B cell (primary cell): ENCODE measurements at regions not wholly inside any gene's neighbourhood (a gene's known extent, or its start where the extent isn't known, plus 50 kb on each side); places are given as distances from the start of the nearest gene placed in this dataset.

ENCODE experiments used
- ATAC-seq: fragments of 200-7000 bp; cut with Tn5 transposase; one replicate; pipeline ENCODE4 v1.10.0; 2021; ENCODE audit warnings: low read depth, mild to moderate bottlenecking, moderate number of reproducible peaks, moderate library complexity
- CTCF ChIA-PET: fragments of 350-600 bp; sonication (Branson Sonifier 250); formaldehyde crosslinking; loops from one replicate; lab custom pipeline; 2021; ENCODE audit warnings: antibody characterized with exemption, inconsistent platforms; lab: Charles Lee
- POLR2A ChIA-PET: fragments of 350-600 bp; sonication (Branson Sonifier 250); formaldehyde crosslinking; loops from one replicate; lab custom pipeline; 2021; ENCODE audit warnings: antibody characterized with exemption; lab: Charles Lee
- DNase-seq: peaks from one replicate; pipeline ENCODE4 v3.0.0; 2013
- H2AFZ ChIP-seq: 2 replicates; pipeline ENCODE4 v1.6.1; 2012; ENCODE audit warnings: mild to moderate bottlenecking, low read depth, low read length; ENCODE audit not compliant: insufficient read depth, poor library complexity, severe bottlenecking
- H3K27ac ChIP-seq, 2 donors: 1 replicate in 1 of 2; 2 replicates in 1 of 2; pipeline ENCODE4 v1.5.1; 2012 to 2013; ENCODE audit warnings: low read length in 2 of 2, mild to moderate bottlenecking in 2 of 2, moderate library complexity in 1 of 2
- H3K27me3 ChIP-seq, 4 experiments: fragments of 200-600 bp in 1 of 4; sonication (generic) in 1 of 4; replicated peaks in 1 of 4; 1 replicate in 2 of 4; 2 replicates in 2 of 4; pipeline versions ENCODE4 v1.6.1 to v1.7.0; 2013 to 2016; ENCODE audit warnings: low read length in 3 of 4, mild to moderate bottlenecking in 2 of 4, mixed read lengths in 1 of 4, moderate library complexity in 1 of 4; ENCODE audit not compliant: insufficient read depth in 4 of 4, control insufficient read depth in 3 of 4; ENCODE audit errors: control extremely low read depth in 1 of 4
- H3K36me3 ChIP-seq, 2 experiments: replicated peaks in 1 of 2; 1 replicate in 1 of 2; 2 replicates in 1 of 2; pipeline versions ENCODE4 v1.6.1 to v1.7.1; 2013; ENCODE audit warnings: low read length in 1 of 2; ENCODE audit not compliant: insufficient read depth in 2 of 2, control insufficient read depth in 1 of 2; ENCODE audit errors: control extremely low read depth in 1 of 2, extremely low read depth in 1 of 2
- H3K4me1 ChIP-seq, 2 donors: fragments of 200-600 bp in 1 of 2; sonication (generic) in 1 of 2; 1 replicate in 1 of 2; 2 replicates in 1 of 2; pipeline versions ENCODE4 v1.5.1 to v1.6.1; 2013 to 2017; ENCODE audit warnings: low read length in 2 of 2; ENCODE audit not compliant: control insufficient read depth in 2 of 2, insufficient read depth in 2 of 2
- H3K4me2 ChIP-seq: replicated peaks from 2 replicates; pipeline ENCODE3; 2012; ENCODE audit warnings: mild to moderate bottlenecking, low read depth, low read length; ENCODE audit not compliant: poor library complexity, severe bottlenecking
- H3K4me3 ChIP-seq, 5 experiments: fragments of 200-600 bp in 1 of 5; sonication (generic) in 1 of 5; 1 replicate in 3 of 5; 2 replicates in 2 of 5; pipeline versions ENCODE4 v1.5.1 to v1.7.0; 2011 to 2016; ENCODE audit warnings: low read length in 4 of 5, mild to moderate bottlenecking in 4 of 5, low read depth in 2 of 5, control low read depth in 1 of 5, moderate library complexity in 1 of 5; ENCODE audit not compliant: insufficient read depth in 1 of 5; ENCODE audit errors: control extremely low read depth in 1 of 5, extremely low read depth in 1 of 5
- H3K79me2 ChIP-seq: fragments of 200-600 bp; sonication (generic); one replicate; pipeline ENCODE4 v1.6.0; 2016; ENCODE audit warnings: low read length; ENCODE audit not compliant: control insufficient read depth, insufficient read depth
- H3K9ac ChIP-seq: fragments of 200-600 bp; sonication (generic); 2 replicates; pipeline ENCODE4 v1.6.1; 2017; ENCODE audit warnings: mild to moderate bottlenecking, low read length, moderate library complexity
- H3K9me3 ChIP-seq, 3 donors: one replicate each; pipeline versions ENCODE4 v1.6.1 to v1.7.1; 2013; ENCODE audit warnings: low read length in 2 of 3; ENCODE audit not compliant: control insufficient read depth in 2 of 3, insufficient read depth in 1 of 3; ENCODE audit errors: control extremely low read depth in 1 of 3
- H4K20me1 ChIP-seq: 2 replicates; pipeline ENCODE4 v1.6.0; 2012; ENCODE audit warnings: mild to moderate bottlenecking, low read length; ENCODE audit not compliant: insufficient read depth, control insufficient read depth, poor library complexity, severe bottlenecking
- H3K27ac Mint-ChIP-seq: one replicate; pipeline ENCODE4 v1.8.0; 2021; ENCODE audit warnings: mixed read lengths
- H3K27me3 Mint-ChIP-seq: one replicate; pipeline ENCODE4 v1.8.0; 2021; ENCODE audit warnings: mixed read lengths
- H3K4me1 Mint-ChIP-seq: one replicate; pipeline ENCODE4 v1.8.0; 2021; ENCODE audit warnings: mixed read lengths
- H3K4me3 Mint-ChIP-seq: one replicate; pipeline ENCODE4 v1.8.0; 2021; ENCODE audit warnings: mixed read lengths
- H3K9me3 Mint-ChIP-seq: one replicate; pipeline ENCODE4 v1.8.0; 2022; ENCODE audit warnings: mixed read lengths; ENCODE audit not compliant: insufficient read depth
- CTCF ChIP-seq: fragments of 200-600 bp; IDR thresholded peaks from one replicate; pipeline ENCODE4 v1.8.0; 2022; ENCODE audit warnings: antibody characterized with exemption, mild to moderate bottlenecking
- EZH2 ChIP-seq: IDR thresholded peaks from 2 replicates; pipeline ENCODE4 v1.6.1; 2012; ENCODE audit warnings: borderline replicate concordance, low read depth, mild to moderate bottlenecking, moderate library complexity, low read length; ENCODE audit not compliant: insufficient read depth, poor library complexity, severe bottlenecking
- WGBS: methylation state at CpG from one replicate; pipeline ENCODE4 v1.1.5; 2013; ENCODE audit warnings: missing lambda C conversion rate; ENCODE audit not compliant: insufficient coverage; 5-methylcytosine and 5-hydroxymethylcytosine counted together
- intact Hi-C: fragments of 100-400 bp; cut with micrococcal nuclease; formaldehyde crosslinking; loops from one replicate; pipeline ENCODE4 v1.10.0; 2022

- Histone ChIP-seq H3K27ac (no peak overlapping the region), H2AFZ (no peak overlapping the region), H3K4me3 (no peak overlapping the region), H3K79me2 (no peaks in the 10 kb centered on the region), H3K27me3 (no peaks in the 10 kb centered on the region), H3K36me3 (no peaks in the 10 kb centered on the region), H3K4me2 (no peak overlapping the region), H4K20me1 (no peaks in the 10 kb centered on the region), H3K9me3 (no peaks in the 10 kb centered on the region), H3K9ac (no peak overlapping the region), H3K4me1 (peaks cover 0 to 3% of the 10 kb centered on the region in 2 donors)
- Mint-ChIP-seq H3K27ac (no peak overlapping the region), H3K9me3 (no peaks in the 10 kb centered on the region), H3K4me1 (peaks cover 2% of the 10 kb centered on the region), H3K4me3 (no peak overlapping the region), H3K27me3 (peaks cover 17% of the 10 kb centered on the region)
- ATAC-seq, result no peak
- POLR2A ChIA-PET, result no interaction called here
- intact Hi-C loops, result no loop called here
- CTCF ChIA-PET, result no interaction called here
- DNase-seq, result no peak
- WGBS, result no CpG with 5 or more reads among the region's 2 CpGs
- TF ChIP-seq CTCF, result no peak
- no peak for TF ChIP-seq EZH2
Measured at GRCh38 chr1:55635856-55636255, 420.7 kb upstream of the USP24 start.

DNA sequence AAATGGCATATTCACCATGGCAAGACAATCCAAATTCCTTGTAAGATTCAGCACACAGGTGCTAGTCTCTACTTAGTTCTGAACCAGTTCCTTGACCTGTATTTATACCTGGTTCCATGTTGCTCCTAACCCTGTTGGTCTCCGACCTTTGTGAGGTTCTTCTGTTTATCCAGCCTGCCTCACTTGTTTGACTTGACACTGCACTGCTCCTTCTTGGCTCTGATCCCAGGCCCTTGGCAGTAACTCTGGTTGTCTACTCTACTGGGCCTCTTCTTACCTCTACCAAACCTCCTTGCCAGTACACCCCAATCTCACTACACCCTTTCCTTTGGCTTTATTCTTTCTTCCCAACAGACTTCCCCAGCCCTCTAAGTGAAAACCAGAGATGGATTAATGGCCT lies 419.4 kb upstream of the USP24 start:
- Histone ChIP-seq H3K4me1 (no peaks in the 10 kb centered on the region), H3K27ac (no peak overlapping the region), H2AFZ (no peak overlapping the region), H3K79me2 (no peaks in the 10 kb centered on the region), H3K36me3 (no peaks in the 10 kb centered on the region), H3K9ac (no peak overlapping the region), H3K4me3 (no peak overlapping the region), H3K27me3 (no peaks in the 10 kb centered on the region), H4K20me1 (no peaks in the 10 kb centered on the region), H3K9me3 (no peaks in the 10 kb centered on the region), H3K4me2 (no peak overlapping the region)
- intact Hi-C loops, result no loop called here
- H3K4me1 Mint-ChIP-seq, result no peaks in the 10 kb centered on the region
- H3K27ac Mint-ChIP-seq, result no peak overlapping the region
- peaks cover 17% of the 10 kb centered on the region for H3K27me3 Mint-ChIP-seq
- POLR2A ChIA-PET, result no interaction called here
- CTCF ChIA-PET, result no interaction called here
- H3K9me3 Mint-ChIP-seq, result no peaks in the 10 kb centered on the region
- ATAC-seq (no peak), DNase-seq (no peak)
- no peak overlapping the region for H3K4me3 Mint-ChIP-seq
- WGBS, result 77% methylated on average over 1 of the region's 1 CpG
- TF ChIP-seq EZH2, result no peak
- no peak for TF ChIP-seq CTCF
